NB4 (cell line): ENCODE measurements at regions not wholly inside any gene's neighbourhood (a gene's known extent, or its start where the extent isn't known, plus 50 kb on each side); places are given as distances from the start of the nearest gene placed in this dataset.

Experiments used
- MAX ChIP-seq: IDR thresholded peaks from 2 replicates; pipeline ENCODE4 v1.6.1; 2011; ENCODE audit warnings: low read depth, low read length
- POLR2A ChIP-seq: IDR thresholded peaks from 2 replicates; pipeline ENCODE4 v1.6.1; 2011; ENCODE audit warnings: mild to moderate bottlenecking; ENCODE audit not compliant: insufficient read length; ENCODE audit errors: extremely low read depth

- TF ChIP-seq POLR2A = no peak
- TF ChIP-seq MAX = no peak
Observed at GRCh38 chr5:19334278-19334677, 653.7 kb downstream of the CDH18 start.
